ENCODE measurements at regions not wholly inside any gene's neighbourhood (a gene's known extent, or its start where the extent isn't known, plus 50 kb on each side); places are given as distances from the start of the nearest gene placed in this dataset.
"Not testable (repeated sequence)": the region's sequence is repeated elsewhere in the genome, so short reads cannot be mapped to it uniquely, and the experiment has no call there.

DNA sequence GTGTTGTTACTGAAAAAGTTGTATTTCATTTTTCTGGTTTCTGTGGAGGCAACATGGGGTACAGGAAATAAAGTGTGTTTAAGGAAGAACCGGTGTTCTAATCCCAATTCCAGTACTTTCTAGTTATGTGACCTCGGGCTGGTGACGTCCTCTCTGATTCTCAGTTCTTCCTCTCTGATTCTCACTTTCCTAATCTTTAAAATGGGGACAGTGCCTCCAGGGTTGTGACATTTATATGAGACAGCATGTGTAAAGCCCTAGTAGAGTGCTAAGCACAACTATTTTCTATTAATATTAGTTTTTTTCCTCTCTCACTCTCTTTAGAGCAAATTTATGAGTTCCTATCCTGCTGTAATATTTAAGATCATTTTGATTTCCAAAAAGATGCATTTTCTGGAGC, 50.9 kb upstream of the PTPDC1 start:
- Histone ChIP-seq H3K36me3 (ENCODE audit: control insufficient read depth, insufficient read depth, low read length) (no peaks in the 10 kb centered on the region), H3K4me3 (ENCODE audit: low read depth, low read length) (no peak overlapping the region), H3K27me3 (ENCODE audit: control insufficient read depth, insufficient read depth, low read length) (no peaks in the 10 kb centered on the region)
- TF ChIP-seq, protein P1, sequence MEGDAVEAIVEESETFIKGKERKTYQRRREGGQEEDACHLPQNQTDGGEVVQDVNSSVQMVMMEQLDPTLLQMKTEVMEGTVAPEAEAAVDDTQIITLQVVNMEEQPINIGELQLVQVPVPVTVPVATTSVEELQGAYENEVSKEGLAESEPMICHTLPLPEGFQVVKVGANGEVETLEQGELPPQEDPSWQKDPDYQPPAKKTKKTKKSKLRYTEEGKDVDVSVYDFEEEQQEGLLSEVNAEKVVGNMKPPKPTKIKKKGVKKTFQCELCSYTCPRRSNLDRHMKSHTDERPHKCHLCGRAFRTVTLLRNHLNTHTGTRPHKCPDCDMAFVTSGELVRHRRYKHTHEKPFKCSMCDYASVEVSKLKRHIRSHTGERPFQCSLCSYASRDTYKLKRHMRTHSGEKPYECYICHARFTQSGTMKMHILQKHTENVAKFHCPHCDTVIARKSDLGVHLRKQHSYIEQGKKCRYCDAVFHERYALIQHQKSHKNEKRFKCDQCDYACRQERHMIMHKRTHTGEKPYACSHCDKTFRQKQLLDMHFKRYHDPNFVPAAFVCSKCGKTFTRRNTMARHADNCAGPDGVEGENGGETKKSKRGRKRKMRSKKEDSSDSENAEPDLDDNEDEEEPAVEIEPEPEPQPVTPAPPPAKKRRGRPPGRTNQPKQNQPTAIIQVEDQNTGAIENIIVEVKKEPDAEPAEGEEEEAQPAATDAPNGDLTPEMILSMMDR (IDR thresholded peaks at IDR 0.05; ENCODE audit: insufficient read depth, low read length, severe bottlenecking), result no peak
- FAIRE-seq, result no peak
- no peak for DNase-seq (ENCODE audit: low read depth)

DNA sequence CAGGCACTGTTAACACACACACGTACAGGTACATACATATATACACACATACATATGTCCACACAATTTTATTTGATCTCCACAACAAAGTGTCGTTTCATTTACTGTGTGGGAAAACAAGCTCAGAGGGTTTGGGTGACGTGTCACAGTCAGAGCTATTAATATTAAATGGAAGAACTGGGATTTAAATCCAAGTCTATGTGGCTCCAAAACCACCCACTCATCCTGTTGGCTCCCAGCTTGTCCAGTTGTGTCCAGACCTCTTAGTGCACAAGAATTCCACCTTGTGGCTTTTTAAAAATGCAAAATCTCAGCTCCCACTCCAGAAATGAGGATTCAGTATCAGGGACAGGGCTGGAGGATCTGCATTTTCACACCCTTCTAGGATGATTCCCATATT, 52.3 kb upstream of the PTPDC1 start:
- Histone ChIP-seq H3K27me3 (ENCODE audit: control insufficient read depth, insufficient read depth, low read length) (no peaks in the 10 kb centered on the region), H3K4me3 (ENCODE audit: low read depth, low read length) (no peak overlapping the region), H3K36me3 (ENCODE audit: control insufficient read depth, insufficient read depth, low read length) (no peaks in the 10 kb centered on the region)
- TF ChIP-seq, protein P1 (IDR thresholded peaks at IDR 0.05; ENCODE audit: insufficient read depth, low read length, severe bottlenecking), result no peak
- DNase-seq (ENCODE audit: low read depth) (no peak), FAIRE-seq (no peak)

DNA sequence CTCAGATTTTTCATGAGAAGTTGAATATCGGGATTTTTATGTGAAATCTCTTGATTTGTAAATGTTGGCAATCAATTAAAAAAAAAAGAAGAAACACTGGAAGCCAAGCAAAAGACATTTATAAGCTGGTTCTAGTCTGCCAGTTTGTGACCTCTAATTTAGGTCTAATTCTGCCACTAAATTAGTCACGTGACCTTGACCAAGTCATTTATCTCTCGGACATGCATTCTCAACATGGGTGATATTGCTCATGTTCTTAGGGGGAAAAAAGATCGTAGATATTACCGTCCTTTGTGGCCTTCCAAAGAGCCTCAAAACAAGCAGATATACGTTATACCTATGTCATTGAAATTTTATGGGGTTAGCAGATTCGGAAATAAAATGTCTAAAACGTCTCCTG, 52.9 kb upstream of the PTPDC1 start:
- no peak for DNase-seq (ENCODE audit: low read depth)
- Histone ChIP-seq H3K27me3 (ENCODE audit: control insufficient read depth, insufficient read depth, low read length) (no peaks in the 10 kb centered on the region), H3K4me3 (ENCODE audit: low read depth, low read length) (peak overlapping the region; percentile 87), H3K36me3 (ENCODE audit: control insufficient read depth, insufficient read depth, low read length) (no peaks in the 10 kb centered on the region)
- TF ChIP-seq, protein P1 (IDR thresholded peaks at IDR 0.05; ENCODE audit: insufficient read depth, low read length, severe bottlenecking), result no peak
- no peak for FAIRE-seq

DNA sequence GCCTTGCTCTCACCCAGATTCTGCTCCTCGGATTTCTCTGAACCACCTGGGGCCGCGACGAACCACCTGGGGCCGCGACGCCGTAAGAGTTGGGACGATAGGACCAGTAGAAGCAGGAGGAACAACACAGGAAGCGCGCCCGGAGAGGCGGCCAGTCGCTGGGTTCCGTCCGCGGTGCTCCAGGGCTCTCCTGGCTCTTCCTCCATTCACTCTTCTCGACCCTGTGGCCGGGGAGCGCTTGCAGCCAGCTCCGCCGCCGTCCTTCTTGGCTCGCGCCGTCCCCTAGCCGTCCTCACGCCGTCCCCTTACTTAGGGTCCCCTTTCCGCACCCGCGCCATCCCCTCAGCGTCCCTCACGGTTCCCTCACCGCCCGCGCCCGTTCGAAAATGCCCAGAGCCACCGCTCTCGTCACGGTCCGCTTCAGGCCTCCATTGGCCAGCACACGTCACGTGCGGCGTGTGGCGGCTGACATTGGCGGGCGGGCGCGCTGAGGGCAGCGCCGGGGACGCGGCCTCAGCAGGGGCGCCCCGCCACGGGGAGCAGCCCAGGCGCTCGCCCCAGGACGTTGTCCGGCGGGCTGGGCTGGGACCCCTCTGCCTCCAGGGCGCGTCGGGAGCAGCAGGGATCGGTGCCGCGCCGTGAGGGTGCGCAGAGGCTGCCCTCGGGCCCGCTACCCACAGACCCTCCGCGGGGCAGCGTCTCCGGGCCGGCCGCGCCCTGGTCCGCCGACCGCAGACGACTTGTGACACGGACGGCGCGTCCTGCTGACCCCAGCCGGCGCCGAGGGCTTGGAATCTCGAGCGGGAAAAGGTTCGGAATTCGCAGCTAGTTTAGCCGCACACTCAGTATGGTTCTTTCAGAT, 53.7 kb upstream of the PTPDC1 start:
- FAIRE-seq (no peak), DNase-seq (ENCODE audit: low read depth) (peak; percentile 63)
- Histone ChIP-seq H3K27me3 (ENCODE audit: control insufficient read depth, insufficient read depth, low read length) (no peaks in the 10 kb centered on the region), H3K4me3 (ENCODE audit: low read depth, low read length) (peak overlapping the region; percentile 87), H3K36me3 (ENCODE audit: control insufficient read depth, insufficient read depth, low read length) (no peaks in the 10 kb centered on the region)
- TF ChIP-seq, protein P1 (IDR thresholded peaks at IDR 0.05; ENCODE audit: insufficient read depth, low read length, severe bottlenecking), result no peak

DNA sequence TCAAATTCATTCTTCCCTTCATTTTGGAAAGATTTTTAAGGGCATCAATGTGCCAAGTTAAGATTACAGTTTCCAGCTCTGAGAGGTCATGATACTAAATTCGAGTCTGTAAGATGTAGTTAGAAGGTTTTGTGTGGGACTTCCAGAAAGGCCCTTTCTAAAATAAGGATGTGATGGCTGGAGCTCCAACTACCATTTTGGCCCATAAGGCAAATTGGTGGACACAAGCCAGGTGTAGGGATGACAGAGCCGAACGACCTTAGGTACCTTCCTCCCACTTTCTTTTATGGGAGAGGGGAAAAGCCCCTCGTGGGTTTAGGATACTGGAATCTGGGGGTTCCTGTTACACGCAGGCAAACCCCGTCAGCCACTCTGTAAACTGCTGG, 54.3 kb upstream of the PTPDC1 start:
- TF ChIP-seq, protein P1 (IDR thresholded peaks at IDR 0.05; ENCODE audit: insufficient read depth, low read length, severe bottlenecking), result no peak
- Histone ChIP-seq H3K27me3 (ENCODE audit: control insufficient read depth, insufficient read depth, low read length) (no peaks in the 10 kb centered on the region), H3K4me3 (ENCODE audit: low read depth, low read length) (peak overlapping the region; percentile 87), H3K36me3 (ENCODE audit: control insufficient read depth, insufficient read depth, low read length) (no peaks in the 10 kb centered on the region)
- DNase-seq (ENCODE audit: low read depth) (no peak), FAIRE-seq (no peak)

DNA sequence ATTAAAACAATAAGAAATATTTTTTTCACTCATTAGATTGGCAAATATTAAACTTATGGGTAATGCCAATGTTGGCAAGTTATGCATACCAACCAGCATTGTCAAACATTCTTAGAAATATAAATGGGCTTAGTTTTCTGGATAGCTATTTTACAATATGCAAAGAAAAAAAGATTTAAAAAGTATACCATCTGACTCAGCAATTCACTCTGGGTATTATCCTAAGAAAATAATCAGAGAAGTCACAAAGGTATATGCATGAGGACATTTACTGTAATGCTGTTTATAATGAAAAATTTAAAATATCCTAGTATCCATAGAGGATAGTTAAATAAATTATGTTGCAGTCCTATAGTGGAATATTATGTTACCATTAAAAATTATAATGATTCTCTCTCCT, 57.4 kb upstream of the PTPDC1 start:
- no peak for FAIRE-seq
- Histone ChIP-seq H3K36me3 (ENCODE audit: control insufficient read depth, insufficient read depth, low read length) (no peaks in the 10 kb centered on the region), H3K27me3 (ENCODE audit: control insufficient read depth, insufficient read depth, low read length) (no peaks in the 10 kb centered on the region), H3K4me3 (ENCODE audit: low read depth, low read length) (no peak overlapping the region)
- TF ChIP-seq, protein P1 (IDR thresholded peaks at IDR 0.05; ENCODE audit: insufficient read depth, low read length, severe bottlenecking), result no peak
- no peak for DNase-seq (ENCODE audit: low read depth)

DNA sequence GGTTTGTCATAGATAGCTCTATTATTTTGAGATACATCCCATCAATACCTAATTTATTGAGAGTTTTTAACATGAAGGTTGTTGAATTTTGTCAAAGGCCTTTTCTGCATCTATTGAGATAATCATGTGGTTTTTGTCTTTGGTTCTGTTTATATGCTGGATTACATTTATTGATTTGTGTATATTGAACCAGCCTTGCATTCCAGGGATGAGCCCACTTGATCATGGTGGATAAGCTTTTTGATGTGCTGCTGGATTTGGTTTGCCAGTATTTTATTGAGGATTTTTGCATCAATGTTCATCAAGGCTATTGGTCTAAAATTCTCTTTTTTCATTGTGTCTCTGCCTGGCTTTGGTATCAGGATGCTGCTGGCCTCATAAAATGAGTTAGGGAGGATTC, 61.8 kb upstream of the PTPDC1 start:
- not testable (repeated sequence) for FAIRE-seq; DNase-seq (ENCODE audit: low read depth); H3K27me3 ChIP-seq (ENCODE audit: control insufficient read depth, insufficient read depth, low read length)

DNA sequence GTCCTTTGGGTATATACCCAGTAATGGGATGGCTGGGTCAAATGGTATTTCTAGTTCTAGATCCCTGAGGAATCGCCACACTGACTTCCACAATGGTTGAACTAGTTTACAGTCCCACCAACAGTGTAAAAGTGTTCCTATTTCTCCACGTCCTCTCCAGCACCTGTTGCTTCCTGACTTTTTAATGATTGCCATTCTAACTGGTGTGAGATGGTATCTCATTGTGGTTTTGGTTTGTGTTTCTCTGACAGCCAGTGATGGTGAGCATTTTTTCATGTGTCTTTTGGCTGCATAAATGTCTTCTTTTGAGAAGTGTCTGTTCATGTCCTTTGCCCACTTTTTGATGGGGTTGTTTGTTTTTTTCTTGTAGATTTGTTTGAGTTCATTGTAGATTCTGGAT, 63.4 kb upstream of the PTPDC1 start:
- FAIRE-seq; H3K27me3 ChIP-seq (ENCODE audit: control insufficient read depth, insufficient read depth, low read length); H3K36me3 ChIP-seq (ENCODE audit: control insufficient read depth, insufficient read depth, low read length); H3K4me3 ChIP-seq (ENCODE audit: low read depth, low read length); DNase-seq (ENCODE audit: low read depth): not testable (repeated sequence)

More for the DNA sequence above, 61.8 kb upstream of the PTPDC1 start:
- not testable (repeated sequence) for H3K36me3 ChIP-seq (ENCODE audit: control insufficient read depth, insufficient read depth, low read length); H3K4me3 ChIP-seq (ENCODE audit: low read depth, low read length)

Measured in bronchial epithelial cell (primary cell).